ENCODE measurements at regions not wholly inside any gene's neighbourhood (a gene's known extent, or its start where the extent isn't known, plus 50 kb on each side); places are given as distances from the start of the nearest gene placed in this dataset.
A peak's percentile ranks its signal among the peaks of the same experiment; 100 is the strongest.

- no peak for DNase-seq (ENCODE audit: low read depth)
- H3K36me3 ChIP-seq (ENCODE audit: insufficient read depth, low read length), result no peaks in the 10 kb centered on the region
- H3K9me3 ChIP-seq (ENCODE audit: insufficient read depth, low read depth, low read length), result no peaks in the 10 kb centered on the region
- H2AFZ ChIP-seq (ENCODE audit: low read depth, low read length), result no peak overlapping the region
- no peaks in the 10 kb centered on the region for H3K27me3 ChIP-seq (ENCODE audit: insufficient read depth, low read length)
- no peaks in the 10 kb centered on the region for H3K79me2 ChIP-seq (ENCODE audit: insufficient read depth, low read length)
- H3K36me3 Mint-ChIP-seq (ENCODE audit: low read depth, unreplicated experiment), result no peaks in the 10 kb centered on the region
- H3K27me3 Mint-ChIP-seq (ENCODE audit: low read depth, unreplicated experiment), result peaks cover 19% of the 10 kb centered on the region
- FAIRE-seq, result no peak
- no peak overlapping the region for H3K4me3 Mint-ChIP-seq (ENCODE audit: unreplicated experiment)
- no peaks in the 10 kb centered on the region for H4K20me1 ChIP-seq (ENCODE audit: insufficient read depth, low read length)
- no peak for TF ChIP-seq CTCF (IDR thresholded peaks at IDR 0.05; ENCODE audit: insufficient read depth, low read depth, low read length)
- no peak for TF ChIP-seq EZH2 (IDR thresholded peaks at IDR 0.05; ENCODE audit: insufficient read depth, low read length)
- no peak overlapping the region for H3K4me3 ChIP-seq (ENCODE audit: insufficient read depth, low read depth, low read length)
- H3K4me1 ChIP-seq (ENCODE audit: insufficient read depth, low read length), result no peaks in the 10 kb centered on the region
- H3K27ac ChIP-seq (ENCODE audit: low read depth, low read length), result no peak overlapping the region
- no peaks in the 10 kb centered on the region for H3K4me1 Mint-ChIP-seq (ENCODE audit: low read depth, unreplicated experiment)
- no peak overlapping the region for H3K4me2 ChIP-seq (ENCODE audit: low read length)
- H3K27ac Mint-ChIP-seq (ENCODE audit: unreplicated experiment), result no peak overlapping the region
- no peak overlapping the region for H3K9ac ChIP-seq (ENCODE audit: low read length)
- peaks cover 11% of the 10 kb centered on the region for H3K9me3 Mint-ChIP-seq (ENCODE audit: unreplicated experiment)
These were observed 135.3 kb downstream of the ZBTB18 start for GRCh38 chr1:244186372-244186771.

GRCh38 chr1:244187310-244187709 lies 136.2 kb downstream of the ZBTB18 start:
- Mint-ChIP-seq H3K9me3 (ENCODE audit: unreplicated experiment) (peaks cover 11% of the 10 kb centered on the region), H3K4me3 (ENCODE audit: unreplicated experiment) (no peak overlapping the region), H3K27me3 (ENCODE audit: low read depth, unreplicated experiment) (peaks cover 20% of the 10 kb centered on the region), H3K4me1 (ENCODE audit: low read depth, unreplicated experiment) (no peaks in the 10 kb centered on the region), H3K36me3 (ENCODE audit: low read depth, unreplicated experiment) (no peaks in the 10 kb centered on the region), H3K27ac (ENCODE audit: unreplicated experiment) (no peak overlapping the region)
- peak overlapping the region; percentile 6 for H2AFZ ChIP-seq (ENCODE audit: low read depth, low read length)
- H3K27me3 ChIP-seq (ENCODE audit: insufficient read depth, low read length), result no peaks in the 10 kb centered on the region
- no peak overlapping the region for H3K9ac ChIP-seq (ENCODE audit: low read length)
- DNase-seq (ENCODE audit: low read depth) (no peak), FAIRE-seq (no peak)
- no peaks in the 10 kb centered on the region for H3K79me2 ChIP-seq (ENCODE audit: insufficient read depth, low read length)
- no peaks in the 10 kb centered on the region for H3K9me3 ChIP-seq (ENCODE audit: insufficient read depth, low read depth, low read length)
- H4K20me1 ChIP-seq (ENCODE audit: insufficient read depth, low read length), result no peaks in the 10 kb centered on the region
- no peaks in the 10 kb centered on the region for H3K36me3 ChIP-seq (ENCODE audit: insufficient read depth, low read length)
- H3K4me1 ChIP-seq (ENCODE audit: insufficient read depth, low read length), result no peaks in the 10 kb centered on the region
- no peak overlapping the region for H3K27ac ChIP-seq (ENCODE audit: low read depth, low read length)
- H3K4me2 ChIP-seq (ENCODE audit: low read length), result no peak overlapping the region
- H3K4me3 ChIP-seq (ENCODE audit: insufficient read depth, low read depth, low read length), result no peak overlapping the region
- TF ChIP-seq CTCF (IDR thresholded peaks at IDR 0.05; ENCODE audit: insufficient read depth, low read depth, low read length), result no peak
- TF ChIP-seq EZH2 (IDR thresholded peaks at IDR 0.05; ENCODE audit: insufficient read depth, low read length), result no peak

GRCh38 chr1:244191581-244191980 lies 140.5 kb downstream of the ZBTB18 start:
- Histone ChIP-seq H3K9me3 (ENCODE audit: insufficient read depth, low read depth, low read length) (no peaks in the 10 kb centered on the region), H3K9ac (ENCODE audit: low read length) (no peak overlapping the region), H3K27ac (ENCODE audit: low read depth, low read length) (no peak overlapping the region), H3K4me3 (ENCODE audit: insufficient read depth, low read depth, low read length) (no peak overlapping the region), H2AFZ (ENCODE audit: low read depth, low read length) (no peak overlapping the region), H3K4me1 (ENCODE audit: insufficient read depth, low read length) (no peaks in the 10 kb centered on the region), H4K20me1 (ENCODE audit: insufficient read depth, low read length) (no peaks in the 10 kb centered on the region), H3K36me3 (ENCODE audit: insufficient read depth, low read length) (no peaks in the 10 kb centered on the region), H3K27me3 (ENCODE audit: insufficient read depth, low read length) (no peaks in the 10 kb centered on the region), H3K79me2 (ENCODE audit: insufficient read depth, low read length) (no peaks in the 10 kb centered on the region), H3K4me2 (ENCODE audit: low read length) (no peak overlapping the region)
- H3K4me3 Mint-ChIP-seq (ENCODE audit: unreplicated experiment), result no peak overlapping the region
- no peak overlapping the region for H3K27ac Mint-ChIP-seq (ENCODE audit: unreplicated experiment)
- H3K27me3 Mint-ChIP-seq (ENCODE audit: low read depth, unreplicated experiment), result peaks cover 12% of the 10 kb centered on the region
- H3K4me1 Mint-ChIP-seq (ENCODE audit: low read depth, unreplicated experiment), result no peaks in the 10 kb centered on the region
- FAIRE-seq, result no peak
- DNase-seq (ENCODE audit: low read depth), result no peak
- H3K9me3 Mint-ChIP-seq (ENCODE audit: unreplicated experiment), result peaks cover 11% of the 10 kb centered on the region
- no peaks in the 10 kb centered on the region for H3K36me3 Mint-ChIP-seq (ENCODE audit: low read depth, unreplicated experiment)
- TF ChIP-seq CTCF (IDR thresholded peaks at IDR 0.05; ENCODE audit: insufficient read depth, low read depth, low read length) (no peak), EZH2 (IDR thresholded peaks at IDR 0.05; ENCODE audit: insufficient read depth, low read length) (no peak)
